ENCODE measurements at regions not wholly inside any gene's neighbourhood (a gene's known extent, or its start where the extent isn't known, plus 50 kb on each side); places are given as distances from the start of the nearest gene placed in this dataset.

DNA sequence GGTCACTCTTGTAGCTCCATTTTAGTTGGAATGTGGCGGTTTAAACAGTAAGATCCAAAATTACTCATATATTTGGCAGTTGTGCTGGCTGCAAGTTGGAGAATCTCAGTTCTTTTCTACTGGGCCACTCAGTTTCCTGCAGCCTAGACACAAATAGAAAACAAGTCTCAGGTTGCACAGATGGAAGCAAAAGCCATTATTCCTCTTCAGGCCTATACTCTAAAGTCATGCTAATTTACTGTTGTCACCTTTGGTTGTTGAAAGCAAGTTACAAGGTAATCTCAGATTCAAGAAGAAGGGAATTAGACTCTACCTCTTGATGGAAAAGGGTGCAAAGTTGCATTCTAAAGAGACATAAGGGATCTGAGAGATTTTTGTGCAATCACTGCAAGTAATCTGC, 345.4 kb downstream of the ADAM29 start:
- 91 to 97% methylated on average over 1 of the region's 1 CpG for WGBS, 2 donors
- no peak for DNase-seq
- intact Hi-C loops (cut with DNase I) = no loop called here
- TF ChIP-seq, protein P1, sequence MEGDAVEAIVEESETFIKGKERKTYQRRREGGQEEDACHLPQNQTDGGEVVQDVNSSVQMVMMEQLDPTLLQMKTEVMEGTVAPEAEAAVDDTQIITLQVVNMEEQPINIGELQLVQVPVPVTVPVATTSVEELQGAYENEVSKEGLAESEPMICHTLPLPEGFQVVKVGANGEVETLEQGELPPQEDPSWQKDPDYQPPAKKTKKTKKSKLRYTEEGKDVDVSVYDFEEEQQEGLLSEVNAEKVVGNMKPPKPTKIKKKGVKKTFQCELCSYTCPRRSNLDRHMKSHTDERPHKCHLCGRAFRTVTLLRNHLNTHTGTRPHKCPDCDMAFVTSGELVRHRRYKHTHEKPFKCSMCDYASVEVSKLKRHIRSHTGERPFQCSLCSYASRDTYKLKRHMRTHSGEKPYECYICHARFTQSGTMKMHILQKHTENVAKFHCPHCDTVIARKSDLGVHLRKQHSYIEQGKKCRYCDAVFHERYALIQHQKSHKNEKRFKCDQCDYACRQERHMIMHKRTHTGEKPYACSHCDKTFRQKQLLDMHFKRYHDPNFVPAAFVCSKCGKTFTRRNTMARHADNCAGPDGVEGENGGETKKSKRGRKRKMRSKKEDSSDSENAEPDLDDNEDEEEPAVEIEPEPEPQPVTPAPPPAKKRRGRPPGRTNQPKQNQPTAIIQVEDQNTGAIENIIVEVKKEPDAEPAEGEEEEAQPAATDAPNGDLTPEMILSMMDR (IDR thresholded peaks at IDR 0.05) = no peak
- no peak for TF ChIP-seq POLR2A (IDR thresholded peaks at IDR 0.05)
- H3K27ac ChIP-seq = no peak overlapping the region
- H3K27me3 ChIP-seq = no peaks in the 10 kb centered on the region
- no peaks in the 10 kb centered on the region for H3K4me1 ChIP-seq
- H3K4me3 ChIP-seq (replicated peaks in 1 of 3) = no peak overlapping the region
- H3K9me3 ChIP-seq = no peaks in the 10 kb centered on the region
- H3K36me3 ChIP-seq = no peaks in the 10 kb centered on the region

DNA sequence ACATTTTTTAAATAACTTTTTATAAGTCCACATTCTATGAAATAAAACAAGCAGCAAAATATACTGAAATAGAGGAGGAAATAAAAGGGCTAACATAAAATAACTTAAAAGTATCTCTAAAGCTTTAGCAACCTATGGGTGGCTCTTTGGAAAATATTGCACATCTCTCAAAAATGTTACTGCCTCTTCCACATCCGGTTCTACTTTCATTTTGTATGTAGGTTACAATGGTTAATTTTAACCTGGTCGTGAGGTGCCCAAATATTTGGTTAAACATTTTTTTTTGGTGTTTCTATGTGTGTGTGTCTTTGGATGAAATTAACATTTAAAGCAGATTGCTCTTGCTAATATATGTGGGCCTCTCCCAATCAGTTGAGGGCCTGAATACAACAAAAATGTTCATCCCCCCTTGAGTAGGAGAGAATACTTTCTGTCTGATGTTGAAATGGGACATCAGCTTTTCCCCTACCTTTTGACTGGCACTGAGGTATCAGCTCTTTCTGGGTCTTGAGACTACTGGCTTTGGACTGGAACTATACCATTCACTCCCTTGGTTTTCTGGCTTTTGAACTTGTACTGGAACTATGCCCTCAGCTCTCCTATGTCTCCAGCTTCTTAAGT, 353.0 kb downstream of the ADAM29 start:
- Histone ChIP-seq H3K27ac (no peak overlapping the region), H3K4me3 (replicated peaks in 1 of 3) (no peak overlapping the region), H3K4me1 (no peaks in the 10 kb centered on the region), H3K36me3 (no peaks in the 10 kb centered on the region), H3K27me3 (no peaks in the 10 kb centered on the region), H3K9me3 (no peaks in the 10 kb centered on the region)
- TF ChIP-seq, protein P1 (IDR thresholded peaks at IDR 0.05) = no peak
- no peak for TF ChIP-seq POLR2A (IDR thresholded peaks at IDR 0.05)
- DNase-seq = no peak
- intact Hi-C loops (cut with DNase I) = no loop called here
- 76 to 82% methylated on average over 2 of the region's 2 CpGs for WGBS, 2 donors

DNA sequence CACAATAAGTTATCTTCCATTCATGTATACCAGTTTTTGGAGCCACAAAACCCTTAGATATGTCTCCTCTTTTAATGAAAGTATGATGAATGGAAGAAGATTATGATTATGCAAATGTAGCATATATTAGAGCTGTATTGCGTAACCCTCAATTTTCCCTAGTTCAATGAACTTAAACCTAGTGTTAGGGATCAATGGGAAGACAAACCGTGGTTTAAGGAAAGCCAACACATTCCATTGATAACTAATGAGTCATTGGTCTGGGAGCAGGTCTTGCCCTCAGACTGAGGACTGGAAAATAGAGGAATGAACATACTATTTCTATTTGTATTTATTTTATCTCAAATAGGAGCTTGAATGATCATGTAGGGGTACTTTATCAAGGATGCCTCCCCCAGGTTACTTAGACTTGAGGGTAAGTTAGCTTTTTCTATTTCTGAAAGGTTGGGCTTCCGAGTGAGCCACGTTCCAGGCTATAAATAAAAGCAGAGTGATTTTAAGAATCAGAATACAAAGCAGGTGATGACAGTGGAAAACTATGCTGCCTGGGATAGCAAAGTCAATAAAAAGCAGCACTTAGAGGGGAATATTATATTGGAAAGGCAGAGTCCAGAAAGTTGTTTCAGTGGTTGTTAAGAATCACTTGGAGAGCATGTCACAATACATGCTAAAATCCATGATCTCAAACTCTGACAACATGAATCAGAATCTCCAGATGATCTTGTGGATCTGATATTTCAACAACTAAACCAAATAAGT, 356.0 kb downstream of the ADAM29 start:
- Histone ChIP-seq H3K27ac (no peak overlapping the region), H3K4me3 (replicated peaks in 1 of 3) (no peak overlapping the region), H3K27me3 (no peaks in the 10 kb centered on the region), H3K4me1 (no peaks in the 10 kb centered on the region), H3K36me3 (no peaks in the 10 kb centered on the region), H3K9me3 (no peaks in the 10 kb centered on the region)
- no peak for TF ChIP-seq POLR2A (IDR thresholded peaks at IDR 0.05)
- TF ChIP-seq, protein P1 (IDR thresholded peaks at IDR 0.05) = no peak
- intact Hi-C loops (cut with DNase I) = no loop called here
- no peak for DNase-seq
- 80 to 81% methylated on average over 4 of the region's 4 CpGs for WGBS, 2 donors

DNA sequence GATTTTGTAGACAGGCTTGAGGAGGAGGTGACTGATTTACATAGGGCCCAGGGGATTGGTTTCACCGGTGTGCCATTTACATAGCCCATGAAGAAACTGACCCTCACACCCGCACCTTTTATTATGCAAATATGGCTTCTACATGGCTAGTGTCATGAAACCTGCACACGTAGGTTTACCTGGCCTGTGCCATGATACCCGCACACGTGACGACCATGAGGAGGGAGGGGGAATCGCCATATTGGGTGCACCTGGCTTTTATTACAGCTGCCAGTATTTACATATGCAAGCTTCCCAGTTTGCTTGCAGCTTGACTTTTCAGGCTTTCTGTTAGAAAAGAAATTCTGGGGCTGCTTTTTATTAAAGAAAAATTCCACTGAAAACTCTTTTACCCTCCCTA, 359.7 kb downstream of the ADAM29 start:
- DNase-seq = no peak
- Histone ChIP-seq H3K4me1 (no peaks in the 10 kb centered on the region), H3K27me3 (no peaks in the 10 kb centered on the region), H3K36me3 (no peaks in the 10 kb centered on the region), H3K9me3 (no peaks in the 10 kb centered on the region), H3K4me3 (replicated peaks in 1 of 3) (no peak overlapping the region), H3K27ac (no peak overlapping the region)
- TF ChIP-seq POLR2A (IDR thresholded peaks at IDR 0.05) = no peak
- TF ChIP-seq, protein P1 (IDR thresholded peaks at IDR 0.05) = no peak
- 78 to 80% methylated on average over 7 of the region's 7 CpGs for WGBS, 2 donors
- intact Hi-C loops (cut with DNase I) = no loop called here

DNA sequence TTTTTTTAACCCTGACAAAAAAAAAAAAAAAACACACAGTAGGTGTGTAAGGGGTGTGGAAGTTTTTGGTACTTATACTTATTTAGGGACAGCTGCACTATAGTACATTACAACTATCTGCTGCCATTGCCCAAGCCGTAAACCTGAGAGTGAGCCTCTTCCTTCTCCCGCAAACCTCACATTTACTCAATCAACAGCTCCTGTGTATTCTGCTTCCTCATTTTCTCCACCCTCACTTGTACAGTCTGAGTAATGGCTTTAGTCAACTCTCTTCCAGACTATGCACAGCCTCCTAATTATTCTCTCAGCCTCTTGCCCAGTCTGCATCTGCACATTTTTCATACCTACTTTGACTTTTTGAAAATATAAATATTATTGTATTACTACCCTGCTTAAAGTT, 362.0 kb downstream of the ADAM29 start:
- TF ChIP-seq POLR2A (IDR thresholded peaks at IDR 0.05) = no peak
- TF ChIP-seq, protein P1 (IDR thresholded peaks at IDR 0.05) = no peak
- Histone ChIP-seq H3K36me3 (no peaks in the 10 kb centered on the region), H3K4me3 (replicated peaks in 1 of 3) (no peak overlapping the region), H3K27ac (no peak overlapping the region), H3K4me1 (no peaks in the 10 kb centered on the region), H3K9me3 (no peaks in the 10 kb centered on the region), H3K27me3 (no peaks in the 10 kb centered on the region)
- no peak for DNase-seq
- intact Hi-C loops (cut with DNase I) = no loop called here
- WGBS, 2 donors = 94 to 97% methylated on average over 2 of the region's 2 CpGs

Data from thyroid gland (tissue), 4 donors.